ACC112 (cell line): ENCODE measurements at regions not wholly inside any gene's neighbourhood (a gene's known extent, or its start where the extent isn't known, plus 50 kb on each side); places are given as distances from the start of the nearest gene placed in this dataset.

ENCODE experiments used
- H2AFZ ChIP-seq: fragments of 200-600 bp; sonication (generic); one replicate; pipeline ENCODE4 v1.6.0; 2017; ENCODE audit warnings: antibody characterized with exemption, low read length; ENCODE audit not compliant: unreplicated experiment
- H3K27ac ChIP-seq: fragments of 200-600 bp; sonication (generic); 2 replicates; pipeline ENCODE4 v1.5.1; 2014; ENCODE audit warnings: low read depth, mild to moderate bottlenecking, antibody characterized with exemption, low read length, moderate library complexity
- H3K27me3 ChIP-seq: fragments of 200-600 bp; sonication (generic); 2 replicates; pipeline ENCODE4 v1.6.1; 2014; ENCODE audit warnings: mild to moderate bottlenecking, antibody characterized with exemption, low read length, moderate library complexity, mixed read lengths; ENCODE audit not compliant: insufficient read depth
- H3K36me3 ChIP-seq: fragments of 200-600 bp; sonication (generic); 2 replicates; pipeline ENCODE4 v1.6.1; 2016; ENCODE audit warnings: mild to moderate bottlenecking, antibody characterized with exemption, low read length, moderate library complexity, mixed read lengths; ENCODE audit not compliant: insufficient read depth
- H3K4me1 ChIP-seq: fragments of 200-600 bp; sonication (generic); one replicate; pipeline ENCODE4 v1.6.1; 2016; ENCODE audit warnings: low read length, mixed read lengths; ENCODE audit not compliant: insufficient read depth, unreplicated experiment, control insufficient read depth
- H3K4me3 ChIP-seq: fragments of 200-600 bp; sonication (generic); 2 replicates; pipeline ENCODE4 v1.5.1; 2014; ENCODE audit warnings: mild to moderate bottlenecking, low read depth, low read length
- H3K79me2 ChIP-seq: fragments of 200-600 bp; sonication (generic); one replicate; pipeline ENCODE4 v1.6.0; 2016; ENCODE audit warnings: low read length; ENCODE audit not compliant: control insufficient read depth, unreplicated experiment, insufficient read depth

DNA sequence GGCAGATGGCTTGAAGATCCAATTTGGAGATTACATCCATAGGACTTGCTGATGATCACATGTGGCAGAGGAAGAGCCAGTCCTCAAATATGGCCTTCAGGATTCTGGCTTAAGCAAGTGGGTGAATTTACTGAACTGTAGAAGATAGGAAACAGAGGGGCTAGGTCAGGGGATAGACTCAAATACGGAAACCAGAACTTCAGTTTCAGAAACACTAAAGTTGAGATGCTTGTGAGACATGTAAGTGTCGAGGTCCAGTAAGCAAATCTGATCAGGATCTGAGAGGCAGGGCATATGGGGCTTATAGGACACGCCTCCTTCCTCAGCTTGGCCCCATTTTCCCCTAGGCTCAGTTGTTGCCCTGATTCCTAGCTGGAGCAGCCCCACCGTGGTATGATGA, 107.7 kb downstream of the LBH start:
- Histone ChIP-seq H3K4me3 (no peak overlapping the region), H3K4me1 (no peaks in the 10 kb centered on the region), H3K27ac (no peak overlapping the region), H2AFZ (no peak overlapping the region), H3K27me3 (0 out of 2 replicates have a peak, but pooled peaks cover 5% of the 10 kb centered on the region), H3K36me3 (no peaks in the 10 kb centered on the region), H3K79me2 (no peaks in the 10 kb centered on the region)

DNA sequence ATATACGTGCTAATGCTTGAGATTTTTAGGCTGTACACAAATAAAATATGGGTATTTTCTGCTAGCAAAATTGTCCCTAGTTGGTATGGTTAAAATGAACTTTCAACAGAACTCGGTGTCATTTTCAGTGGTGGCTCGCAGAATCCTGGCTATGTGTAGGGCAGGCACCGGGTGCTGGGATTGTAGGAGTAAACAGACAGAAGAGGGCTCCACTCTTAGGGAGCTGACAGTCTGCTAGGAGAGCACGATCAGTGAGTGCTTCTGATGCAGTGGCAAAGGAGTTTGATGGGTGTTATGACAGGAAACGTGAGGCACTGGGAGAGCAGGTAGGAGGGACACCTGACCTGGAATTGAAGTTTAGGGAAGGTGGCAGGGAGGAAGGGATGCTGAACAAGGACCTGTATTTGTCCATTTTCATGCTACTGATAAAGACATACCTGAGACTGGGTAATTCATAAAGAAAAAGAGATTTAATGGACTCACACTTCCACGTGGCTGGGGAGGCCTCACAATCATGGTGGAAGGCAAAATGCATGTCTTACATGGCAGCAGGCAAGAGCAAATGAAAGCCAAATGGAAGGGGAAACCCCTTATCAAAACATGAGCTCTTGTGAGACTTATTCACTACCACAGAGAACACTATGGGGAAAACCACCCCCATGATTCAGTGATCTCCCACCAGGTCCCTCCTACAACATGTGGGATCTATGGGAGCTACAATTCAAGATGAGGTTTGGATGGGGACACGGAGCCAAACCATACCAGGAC, 105.4 kb upstream of the LCLAT1 start:
- H3K36me3 ChIP-seq = no peaks in the 10 kb centered on the region
- H3K27me3 ChIP-seq = no peaks in the 10 kb centered on the region
- H2AFZ ChIP-seq = no peak overlapping the region
- no peaks in the 10 kb centered on the region for H3K79me2 ChIP-seq
- H3K4me3 ChIP-seq = no peak overlapping the region
- no peak overlapping the region for H3K27ac ChIP-seq
- no peaks in the 10 kb centered on the region for H3K4me1 ChIP-seq

- Histone ChIP-seq H2AFZ (no peak overlapping the region), H3K79me2 (no peaks in the 10 kb centered on the region), H3K4me3 (no peak overlapping the region), H3K27ac (no peak overlapping the region), H3K4me1 (no peaks in the 10 kb centered on the region), H3K36me3 (no peaks in the 10 kb centered on the region), H3K27me3 (no peaks in the 10 kb centered on the region)
Observed at GRCh38 chr2:30346471-30347169, 100.4 kb upstream of the LCLAT1 start.

GRCh38 chr2:30348825-30349224, 98.2 kb upstream of the LCLAT1 start:
- no peaks in the 10 kb centered on the region for H3K27me3 ChIP-seq
- no peaks in the 10 kb centered on the region for H3K36me3 ChIP-seq
- no peak overlapping the region for H3K27ac ChIP-seq
- H3K4me1 ChIP-seq = no peaks in the 10 kb centered on the region
- no peak overlapping the region for H2AFZ ChIP-seq
- no peaks in the 10 kb centered on the region for H3K79me2 ChIP-seq
- no peak overlapping the region for H3K4me3 ChIP-seq

DNA sequence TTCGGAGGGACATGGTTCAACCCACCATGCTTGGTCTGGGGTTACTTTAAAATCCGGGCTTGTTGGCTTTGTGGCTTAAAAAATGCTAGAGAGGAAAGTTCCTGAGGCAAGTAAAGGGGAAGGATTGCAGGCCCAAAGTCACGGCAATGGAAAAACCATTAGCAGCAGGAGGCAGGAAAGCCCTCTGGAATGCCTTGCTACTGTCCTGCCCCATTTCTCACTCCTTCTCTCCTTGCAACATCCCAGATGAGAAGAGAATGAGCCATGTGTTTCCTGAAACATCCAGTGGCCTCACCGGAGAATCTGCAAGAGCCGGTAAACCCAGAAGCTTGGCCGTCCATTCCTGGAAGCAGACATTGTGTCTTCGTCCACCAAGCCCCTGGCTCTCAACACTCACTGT, 97.4 kb upstream of the LCLAT1 start:
- H2AFZ ChIP-seq = no peak overlapping the region

GRCh38 chr2:30351116-30351515, 95.9 kb upstream of the LCLAT1 start:
- H3K36me3 ChIP-seq = no peaks in the 10 kb centered on the region
- no peak overlapping the region for H3K27ac ChIP-seq
- H3K79me2 ChIP-seq = no peaks in the 10 kb centered on the region
- no peak overlapping the region for H2AFZ ChIP-seq
- H3K4me1 ChIP-seq = no peaks in the 10 kb centered on the region
- H3K27me3 ChIP-seq = no peaks in the 10 kb centered on the region
- H3K4me3 ChIP-seq = no peak overlapping the region

More for the DNA sequence above, 97.4 kb upstream of the LCLAT1 start:
- Histone ChIP-seq H3K4me3 (no peak overlapping the region), H3K27ac (no peak overlapping the region), H3K36me3 (no peaks in the 10 kb centered on the region), H3K79me2 (no peaks in the 10 kb centered on the region), H3K4me1 (no peaks in the 10 kb centered on the region), H3K27me3 (no peaks in the 10 kb centered on the region)

DNA sequence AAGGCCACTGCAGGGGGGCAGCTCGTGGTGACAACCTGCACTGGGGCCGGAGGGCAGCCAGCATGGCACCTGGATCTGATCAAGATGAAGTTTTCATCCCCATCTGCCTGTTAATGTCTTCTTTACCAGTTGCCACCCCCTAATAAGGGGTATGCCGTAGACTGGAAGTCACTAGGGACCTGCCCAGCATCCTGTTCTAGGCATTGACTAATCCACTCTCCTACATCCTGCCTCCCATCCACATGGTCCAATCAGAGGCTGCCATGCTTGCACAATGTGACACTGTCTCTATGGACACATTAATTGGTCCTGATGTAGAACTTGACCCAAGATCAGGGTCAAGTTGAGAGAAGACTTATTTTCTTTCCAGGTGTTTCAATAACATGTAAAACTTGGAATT, 95.1 kb upstream of the LCLAT1 start:
- no peaks in the 10 kb centered on the region for H3K79me2 ChIP-seq
- H3K4me1 ChIP-seq = no peaks in the 10 kb centered on the region
- H3K36me3 ChIP-seq = no peaks in the 10 kb centered on the region
- H3K27ac ChIP-seq = no peak overlapping the region
- H2AFZ ChIP-seq = no peak overlapping the region
- H3K27me3 ChIP-seq = no peaks in the 10 kb centered on the region
- no peak overlapping the region for H3K4me3 ChIP-seq

DNA sequence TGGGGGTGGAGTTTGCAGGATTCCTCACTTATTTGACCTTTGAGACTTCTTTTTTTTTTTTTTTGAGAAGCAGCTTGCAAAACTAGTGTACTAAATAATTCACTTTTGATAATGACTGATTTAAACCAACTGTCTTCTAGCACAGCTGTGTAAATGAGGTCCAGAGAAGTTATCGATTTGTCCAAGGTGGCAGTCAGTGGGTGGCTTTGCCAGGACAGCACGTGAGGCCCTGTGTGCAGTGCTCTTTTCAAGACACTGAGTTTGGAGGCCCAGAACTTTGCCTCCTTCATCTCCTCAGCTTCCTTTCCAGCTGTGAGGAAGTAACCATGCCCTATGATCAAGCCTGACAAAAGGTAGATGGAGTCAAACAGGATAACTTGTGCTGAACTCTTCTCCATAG, 92.9 kb upstream of the LCLAT1 start:
- H3K79me2 ChIP-seq = no peaks in the 10 kb centered on the region

GRCh38 chr2:30354621-30355020, 92.4 kb upstream of the LCLAT1 start:
- no peaks in the 10 kb centered on the region for H3K27me3 ChIP-seq
- H3K4me3 ChIP-seq = no peak overlapping the region
- no peaks in the 10 kb centered on the region for H3K79me2 ChIP-seq
- no peaks in the 10 kb centered on the region for H3K4me1 ChIP-seq
- no peak overlapping the region for H2AFZ ChIP-seq
- H3K27ac ChIP-seq = no peak overlapping the region
- H3K36me3 ChIP-seq = no peaks in the 10 kb centered on the region

More for the DNA sequence above, 92.9 kb upstream of the LCLAT1 start:
- H3K27me3 ChIP-seq = no peaks in the 10 kb centered on the region
- H3K27ac ChIP-seq = no peak overlapping the region
- no peaks in the 10 kb centered on the region for H3K4me1 ChIP-seq
- no peak overlapping the region for H3K4me3 ChIP-seq
- H3K36me3 ChIP-seq = no peaks in the 10 kb centered on the region
- H2AFZ ChIP-seq = no peak overlapping the region

- Histone ChIP-seq H3K27me3 (no peaks in the 10 kb centered on the region), H2AFZ (no peak overlapping the region), H3K36me3 (no peaks in the 10 kb centered on the region), H3K79me2 (no peaks in the 10 kb centered on the region), H3K4me1 (no peaks in the 10 kb centered on the region), H3K27ac (no peak overlapping the region), H3K4me3 (no peak overlapping the region)
Observed at GRCh38 chr2:30355306-30355705, 91.7 kb upstream of the LCLAT1 start.

DNA sequence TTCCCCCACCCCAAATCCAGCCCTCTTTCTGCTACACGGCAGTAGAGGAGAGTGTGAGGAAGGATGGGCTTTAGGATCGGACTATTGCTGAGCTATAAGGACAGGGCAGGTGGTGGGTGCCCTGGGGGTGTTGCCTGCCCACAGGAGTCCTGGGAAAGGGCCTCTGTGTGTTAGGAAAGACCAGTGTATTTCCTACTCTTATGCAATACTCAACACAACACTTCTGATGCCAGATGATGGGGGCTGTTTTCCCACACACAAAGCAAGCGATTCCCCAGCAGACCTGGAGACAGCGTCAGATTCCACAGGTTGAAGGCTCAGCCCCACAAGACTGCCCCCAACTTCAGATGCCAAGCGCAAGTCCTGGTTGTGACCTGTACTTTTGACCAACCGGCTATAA, 91.0 kb upstream of the LCLAT1 start:
- H3K36me3 ChIP-seq = no peaks in the 10 kb centered on the region
- no peaks in the 10 kb centered on the region for H3K4me1 ChIP-seq
- H3K79me2 ChIP-seq = no peaks in the 10 kb centered on the region
- H3K27me3 ChIP-seq = no peaks in the 10 kb centered on the region
- no peak overlapping the region for H3K4me3 ChIP-seq
- no peak overlapping the region for H3K27ac ChIP-seq
- no peak overlapping the region for H2AFZ ChIP-seq
